Endodermal cell (in vitro differentiated cells): ENCODE measurements at regions not wholly inside any gene's neighbourhood (a gene's known extent, or its start where the extent isn't known, plus 50 kb on each side); places are given as distances from the start of the nearest gene placed in this dataset.
A peak's percentile ranks its signal among the peaks of the same experiment; 100 is the strongest.

Source experiments
- DNase-seq: peaks from one replicate; pipeline ENCODE4 v3.0.0-alpha.2; 2017
- H3K27ac ChIP-seq: 2 replicates; pipeline ENCODE4 v1.5.1; 2013; ENCODE audit warnings: mild to moderate bottlenecking, low read depth, low read length, moderate library complexity
- H3K27me3 ChIP-seq: 2 replicates; pipeline ENCODE4 v1.6.1; 2013; ENCODE audit warnings: mild to moderate bottlenecking, low read length, moderate library complexity; ENCODE audit not compliant: insufficient read depth, control insufficient read depth, poor library complexity, severe bottlenecking
- H3K36me3 ChIP-seq: 2 replicates; pipeline ENCODE4 v1.7.0; 2013; ENCODE audit warnings: mild to moderate bottlenecking, low read length, moderate library complexity; ENCODE audit not compliant: control insufficient read depth, insufficient read depth
- H3K4me1 ChIP-seq: one replicate; pipeline ENCODE4 v1.7.0; 2013; ENCODE audit warnings: low read length; ENCODE audit not compliant: control insufficient read depth, insufficient read depth
- H3K4me3 ChIP-seq: 2 replicates; pipeline ENCODE4 v1.5.1; 2013; ENCODE audit warnings: mild to moderate bottlenecking, low read length, moderate library complexity
- H3K9ac ChIP-seq: 2 replicates; pipeline ENCODE4 v1.6.1; 2013; ENCODE audit warnings: mild to moderate bottlenecking, low read length, moderate library complexity; ENCODE audit not compliant: poor library complexity, severe bottlenecking; ENCODE audit errors: extremely low read depth
- H3K9me3 ChIP-seq: 2 replicates; pipeline ENCODE4 v1.6.1; 2013; ENCODE audit warnings: mild to moderate bottlenecking, low read length, moderate library complexity; ENCODE audit not compliant: control insufficient read depth
- H3K27ac Mint-ChIP-seq: 2 replicates; pipeline ENCODE4 v1.8.0; 2020; ENCODE audit warnings: mixed read lengths
- H3K27me3 Mint-ChIP-seq: 2 replicates; pipeline ENCODE4 v1.8.0; 2021; ENCODE audit warnings: mild to moderate bottlenecking, mixed read lengths; ENCODE audit not compliant: insufficient read depth
- H3K36me3 Mint-ChIP-seq: 2 replicates; pipeline ENCODE4 v1.8.0; 2020; ENCODE audit warnings: low read depth, mixed read lengths
- H3K4me1 Mint-ChIP-seq: 2 replicates; pipeline ENCODE4 v1.8.0; 2020; ENCODE audit warnings: mixed read lengths
- H3K4me3 Mint-ChIP-seq: 2 replicates; pipeline ENCODE4 v1.8.0; 2020; ENCODE audit warnings: mild to moderate bottlenecking, moderate library complexity, mixed read lengths
- H3K9me3 Mint-ChIP-seq: 2 replicates; pipeline ENCODE4 v1.8.0; 2020; ENCODE audit warnings: mild to moderate bottlenecking, mixed read lengths
- CTCF ChIP-seq: fragments of 200-600 bp; sonication (generic); conservative IDR thresholded peaks from 2 replicates; pipeline ENCODE4 v1.5.0; 2021; ENCODE audit warnings: antibody characterized with exemption, mild to moderate bottlenecking
- WGBS, 2 experiments: methylation state at CpG; one replicate each; pipeline versions ENCODE4 v1.1.5 to v1.1.7; 2013; ENCODE audit warnings: missing lambda C conversion rate in 2 of 2, mixed read lengths in 1 of 2; ENCODE audit not compliant: insufficient coverage in 1 of 2, insufficient read length in 1 of 2; 5-methylcytosine and 5-hydroxymethylcytosine counted together

DNA sequence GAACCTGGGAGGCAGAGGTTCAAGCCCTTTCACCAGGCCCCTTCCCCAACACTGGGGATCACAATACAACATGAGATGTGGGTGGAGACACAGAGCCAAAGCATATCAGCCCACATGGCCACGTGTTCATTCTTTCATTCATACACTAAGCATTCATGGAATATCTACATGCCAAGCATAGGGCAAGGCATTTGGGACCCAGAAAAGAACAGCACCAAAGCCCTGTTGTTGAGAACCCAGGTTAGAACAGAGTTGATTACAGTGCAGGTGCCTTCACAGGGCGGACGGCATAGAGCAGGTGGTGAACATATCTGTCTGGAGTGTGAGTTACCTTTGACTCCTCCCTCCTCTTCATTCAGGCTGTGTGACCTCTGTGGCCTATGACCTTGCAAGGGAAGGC, 159.4 kb upstream of the GSC start:
- peaks cover 9% of the 10 kb centered on the region for H3K27me3 Mint-ChIP-seq
- H3K9me3 ChIP-seq, result no peaks in the 10 kb centered on the region
- no peak overlapping the region for H3K4me3 ChIP-seq
- H3K36me3 Mint-ChIP-seq, result no peaks in the 10 kb centered on the region
- peaks cover 4% of the 10 kb centered on the region for H3K4me1 ChIP-seq
- DNase-seq, result peak; percentile 36
- no peaks in the 10 kb centered on the region for H3K36me3 ChIP-seq
- no peak overlapping the region for H3K27ac ChIP-seq
- no peak overlapping the region for H3K9ac ChIP-seq
- H3K4me3 Mint-ChIP-seq, result no peak overlapping the region
- no peak overlapping the region for H3K27ac Mint-ChIP-seq
- WGBS, 2 experiments, result 96 to 100% methylated on average over 1 to 3 of the region's 3 CpGs
- H3K9me3 Mint-ChIP-seq, result peaks cover 2% of the 10 kb centered on the region
- H3K27me3 ChIP-seq, result no peaks in the 10 kb centered on the region
- TF ChIP-seq CTCF, result no peak
- H3K4me1 Mint-ChIP-seq, result peaks cover 8% of the 10 kb centered on the region

DNA sequence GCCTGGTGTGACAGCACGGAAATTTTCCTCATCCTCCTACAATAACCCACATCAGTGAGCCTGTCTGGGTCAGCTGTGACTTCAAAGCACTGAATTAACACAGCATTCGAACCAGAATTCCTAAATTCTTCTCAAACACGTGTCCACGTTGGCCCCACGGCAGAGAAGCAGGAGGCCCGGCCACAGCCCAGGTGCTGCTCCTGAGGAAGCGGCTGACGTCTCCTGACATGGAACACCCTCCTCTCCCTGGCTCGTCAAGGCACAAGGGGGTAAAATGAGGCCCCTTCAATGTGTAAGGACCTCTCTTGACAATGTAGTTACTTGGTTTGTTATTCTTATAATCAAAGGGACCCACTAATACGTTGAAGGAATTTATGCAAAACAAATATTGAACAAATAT, 156.3 kb upstream of the GSC start:
- Histone ChIP-seq H3K36me3 (no peaks in the 10 kb centered on the region), H3K4me1 (peaks cover 4% of the 10 kb centered on the region), H3K4me3 (no peak overlapping the region), H3K27me3 (no peaks in the 10 kb centered on the region), H3K27ac (no peak overlapping the region), H3K9me3 (peaks cover 6% of the 10 kb centered on the region), H3K9ac (no peak overlapping the region)
- H3K9me3 Mint-ChIP-seq, result peaks cover 6% of the 10 kb centered on the region
- no peak overlapping the region for H3K4me3 Mint-ChIP-seq
- DNase-seq, result peak; percentile 32
- H3K36me3 Mint-ChIP-seq, result no peaks in the 10 kb centered on the region
- 92 to 98% methylated on average over 8 to 10 of the region's 10 CpGs for WGBS, 2 experiments
- no peak for TF ChIP-seq CTCF
- no peak overlapping the region for H3K27ac Mint-ChIP-seq
- H3K27me3 Mint-ChIP-seq, result peaks cover 5% of the 10 kb centered on the region
- H3K4me1 Mint-ChIP-seq, result peaks cover 17% of the 10 kb centered on the region

- H3K4me3 Mint-ChIP-seq, result no peak overlapping the region
- 99% methylated on average over 4 of the region's 4 CpGs; no CpG with 5 or more reads in 1 of the 2 experiments for WGBS, 2 experiments
- Histone ChIP-seq H3K4me1 (peaks cover 4% of the 10 kb centered on the region), H3K9ac (no peak overlapping the region), H3K27me3 (no peaks in the 10 kb centered on the region), H3K27ac (no peak overlapping the region), H3K36me3 (no peaks in the 10 kb centered on the region), H3K9me3 (peaks cover 6% of the 10 kb centered on the region), H3K4me3 (no peak overlapping the region)
- H3K36me3 Mint-ChIP-seq, result no peaks in the 10 kb centered on the region
- no peak overlapping the region for H3K27ac Mint-ChIP-seq
- H3K9me3 Mint-ChIP-seq, result peaks cover 7% of the 10 kb centered on the region
- peak; percentile 50 for DNase-seq
- peaks cover 3% of the 10 kb centered on the region for H3K27me3 Mint-ChIP-seq
- TF ChIP-seq CTCF, result no peak
- H3K4me1 Mint-ChIP-seq, result peaks cover 17% of the 10 kb centered on the region
These were observed 155.7 kb upstream of the GSC start for GRCh38 chr14:94925416-94926173.
